ENCODE measurements at regions not wholly inside any gene's neighbourhood (a gene's known extent, or its start where the extent isn't known, plus 50 kb on each side); places are given as distances from the start of the nearest gene placed in this dataset.

DNA sequence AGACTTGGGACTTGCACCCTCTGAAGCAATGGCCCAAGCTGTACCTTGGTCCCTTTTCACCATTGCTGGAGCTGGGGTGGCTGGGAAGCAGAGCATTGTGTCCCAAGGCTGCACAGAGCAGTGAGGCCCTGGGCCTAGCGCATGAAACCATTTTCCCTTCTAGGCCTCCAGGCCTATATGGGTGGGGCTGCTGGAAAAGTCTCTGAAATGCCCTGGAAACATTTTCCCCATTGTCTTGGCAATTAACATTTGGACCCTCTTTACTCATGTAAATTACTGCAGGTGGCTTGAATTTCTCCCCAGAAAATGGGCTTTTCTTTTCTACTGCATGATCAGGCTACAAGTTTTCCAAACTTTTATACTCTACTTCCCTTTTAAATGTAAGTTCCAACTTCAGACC, 510.5 kb downstream of the SLITRK6 start:
- DNase-seq (ENCODE audit: low read depth), result no peak

DNA sequence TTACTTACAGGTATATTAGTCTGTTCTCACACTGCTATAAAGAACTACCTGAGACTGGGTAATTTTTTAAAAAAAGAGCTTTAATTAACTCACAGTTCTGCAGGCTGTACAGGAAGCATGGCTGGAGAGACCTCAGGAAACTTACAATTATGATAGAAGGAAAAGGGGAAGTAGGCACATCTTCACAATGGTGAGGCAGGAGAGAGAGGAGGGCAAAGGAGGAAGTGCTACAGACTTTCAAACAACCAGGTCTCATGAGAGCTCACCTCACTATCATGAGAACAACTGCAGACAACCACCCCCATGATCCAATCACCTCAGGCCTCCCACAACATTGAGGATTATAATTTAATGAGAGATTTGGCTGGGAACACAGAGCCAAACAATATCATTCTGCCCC, 511.7 kb downstream of the SLITRK6 start:
- DNase-seq (ENCODE audit: low read depth), result no peak

DNA sequence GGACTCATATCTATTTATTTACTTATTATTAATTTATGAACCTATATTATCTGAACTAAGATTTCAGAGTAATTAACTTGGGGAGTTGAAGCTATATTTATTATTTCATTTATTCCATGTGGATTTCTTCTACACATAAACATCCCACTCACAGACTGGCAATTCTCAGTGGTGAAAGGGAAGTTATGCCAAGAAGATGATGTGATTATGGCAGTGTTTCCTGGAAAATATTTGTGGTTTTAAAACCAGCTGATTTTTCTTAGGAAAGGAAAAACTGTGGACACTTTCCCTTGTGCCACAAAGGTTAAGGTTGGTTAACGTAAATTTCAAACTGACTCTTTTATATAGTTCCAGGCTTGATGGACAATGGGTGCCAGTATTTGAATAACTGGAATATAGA, 513.1 kb downstream of the SLITRK6 start:
- no peak for DNase-seq (ENCODE audit: low read depth)

DNA sequence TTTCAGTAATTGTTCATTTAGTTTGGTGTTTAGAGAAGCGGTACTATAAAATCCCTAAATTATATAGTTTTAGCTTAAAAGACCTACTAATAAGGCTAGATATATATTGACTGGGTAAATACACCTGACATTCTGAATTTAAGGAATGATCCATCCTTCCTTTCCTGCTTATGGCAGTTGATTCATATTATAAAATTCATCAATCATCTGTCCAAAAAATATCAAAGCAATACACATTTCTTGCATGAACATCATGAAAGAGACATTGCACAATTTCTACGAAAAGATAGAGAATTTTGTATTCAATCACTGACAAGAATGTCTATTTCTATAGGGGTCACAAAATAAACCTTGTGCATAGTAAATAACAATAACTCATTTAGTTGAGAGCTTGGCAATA, 514.9 kb downstream of the SLITRK6 start:
- no peak for DNase-seq (ENCODE audit: low read depth)

DNA sequence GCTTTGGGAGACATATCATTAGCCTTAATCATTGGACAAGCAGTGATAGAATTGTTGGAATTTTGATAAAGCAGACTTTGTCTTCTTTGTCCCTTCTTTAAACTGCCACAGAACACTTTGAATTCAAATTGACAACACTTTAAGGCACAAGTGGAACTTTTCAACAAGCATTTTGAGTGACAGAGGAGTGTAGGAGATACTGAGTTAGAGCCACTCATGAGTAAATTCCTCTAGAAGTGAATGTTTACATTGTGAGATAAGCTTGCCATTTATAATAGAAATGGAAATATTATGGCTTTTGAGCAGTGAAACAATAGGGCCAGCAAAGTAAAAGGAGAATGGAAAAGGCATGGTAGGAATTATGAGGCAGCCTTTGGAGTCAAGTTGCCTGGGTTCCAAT, 515.8 kb downstream of the SLITRK6 start:
- no peak for DNase-seq (ENCODE audit: low read depth)

DNA sequence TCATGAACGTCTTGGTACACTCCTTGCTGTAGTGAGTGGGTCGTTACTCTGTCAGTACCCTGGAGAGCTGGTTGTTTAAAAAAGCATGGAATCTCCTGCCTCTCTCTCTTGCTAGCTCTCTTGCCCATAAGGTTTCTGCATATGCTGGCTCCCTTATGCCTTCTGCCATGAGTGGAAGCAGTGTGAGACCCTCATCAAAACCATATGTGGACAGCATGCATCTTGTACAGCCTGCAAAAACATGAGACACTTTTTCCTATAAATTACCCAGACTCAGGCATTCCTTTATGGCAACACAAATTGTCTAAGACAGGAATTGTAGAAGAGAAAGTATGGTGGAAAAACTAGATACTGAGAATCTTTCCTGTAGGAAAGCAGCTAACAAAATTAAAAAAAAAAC, 516.3 kb downstream of the SLITRK6 start:
- DNase-seq (ENCODE audit: low read depth), result no peak

DNA sequence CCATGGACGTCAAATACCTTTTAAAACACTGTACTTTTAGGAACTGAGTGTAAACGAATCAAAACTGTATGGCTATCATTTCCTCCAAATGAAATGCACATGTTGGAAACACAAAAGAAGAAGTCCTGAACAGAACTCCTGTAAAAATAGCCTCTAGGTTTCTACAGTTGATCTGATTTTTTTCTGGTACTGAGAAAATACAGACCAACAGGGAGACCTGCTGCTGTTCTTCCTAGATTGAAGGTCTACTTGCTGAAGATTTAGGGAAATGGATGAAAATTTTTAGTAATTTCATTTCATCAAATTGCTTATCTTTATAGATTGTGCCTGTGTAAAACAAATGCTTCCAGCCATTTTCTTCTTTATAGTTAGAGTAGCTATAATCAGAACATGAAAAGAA, 520.4 kb downstream of the SLITRK6 start:
- no peak for DNase-seq (ENCODE audit: low read depth)

DNA sequence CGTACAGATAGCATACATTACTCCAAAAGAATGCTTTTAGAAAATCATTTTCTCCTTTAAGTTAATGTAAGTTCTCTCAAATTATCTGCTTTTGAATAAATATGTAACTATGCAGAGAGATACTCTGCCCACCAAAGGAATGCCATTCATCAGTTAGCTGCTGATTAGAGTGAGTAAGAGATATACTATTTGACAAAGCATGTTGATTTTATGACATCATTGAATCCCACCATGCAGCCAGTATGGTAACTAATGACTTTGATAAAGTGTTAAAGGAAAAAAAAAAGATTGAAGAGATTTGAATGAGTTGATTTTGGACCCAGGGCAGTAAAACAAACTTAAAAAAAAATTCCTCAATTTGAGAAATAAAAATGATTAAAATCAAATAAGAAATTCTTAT, 521.5 kb downstream of the SLITRK6 start:
- DNase-seq (ENCODE audit: low read depth), result peak; percentile 59

DNA sequence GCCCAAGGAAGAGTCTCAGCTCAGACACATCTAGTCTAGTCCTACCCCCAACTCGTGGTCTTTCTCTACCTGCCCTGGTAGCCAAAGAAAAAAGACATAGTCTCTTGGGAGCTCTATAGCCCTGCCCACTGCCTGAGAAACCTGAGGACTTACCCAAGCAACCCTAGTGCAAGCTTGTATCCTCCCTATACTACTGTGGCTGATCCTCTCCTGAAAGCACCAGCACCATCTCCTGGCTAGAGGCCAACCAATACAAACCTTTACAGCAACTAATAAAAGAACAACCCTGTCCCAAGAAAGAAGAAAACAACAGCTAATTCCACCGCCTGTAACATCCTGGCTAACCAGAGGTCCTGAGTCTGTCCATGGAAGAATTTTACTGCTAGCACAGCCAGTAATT, 532.4 kb downstream of the SLITRK6 start:
- DNase-seq (ENCODE audit: low read depth), result peak; percentile 16

DNA sequence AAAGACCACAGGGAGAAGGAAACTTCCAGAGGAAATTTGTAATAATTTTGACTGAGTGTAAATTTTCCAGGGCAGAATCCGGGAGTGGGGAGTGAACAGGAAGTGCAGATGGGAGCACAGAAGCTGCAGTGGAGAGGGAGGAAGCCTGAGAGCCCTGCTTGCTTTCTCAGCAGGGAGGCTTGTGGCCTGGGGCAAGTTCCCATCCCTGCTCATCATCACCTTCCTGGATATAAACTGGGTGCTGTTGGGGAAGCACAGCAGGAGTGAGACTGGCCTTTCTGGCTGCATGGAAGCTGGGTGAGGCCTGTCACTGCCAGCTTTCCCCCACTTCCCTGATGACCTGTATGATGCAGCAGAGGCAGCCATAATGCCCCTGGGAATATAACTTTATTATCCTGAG, 532.9 kb downstream of the SLITRK6 start:
- peak; percentile 72 for DNase-seq (ENCODE audit: low read depth)

DNA sequence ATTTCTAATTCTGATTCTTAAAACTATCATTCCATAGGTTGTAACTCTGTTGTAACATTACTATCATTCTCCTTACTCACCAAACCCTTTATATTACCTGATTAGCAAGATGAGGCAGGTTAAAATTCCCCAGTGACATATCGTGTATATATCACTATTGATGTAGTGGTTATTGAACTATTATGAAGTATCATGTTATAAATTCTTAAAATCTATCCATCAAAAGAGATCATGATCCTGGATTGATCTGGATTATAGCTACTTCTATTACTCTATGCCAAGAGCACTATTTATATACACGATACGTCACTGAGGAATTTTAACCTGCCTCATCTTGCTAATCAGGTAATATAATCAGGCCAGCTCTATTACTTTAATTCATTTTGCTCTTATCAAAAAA, 533.9 kb downstream of the SLITRK6 start:
- no peak for DNase-seq (ENCODE audit: low read depth)

DNA sequence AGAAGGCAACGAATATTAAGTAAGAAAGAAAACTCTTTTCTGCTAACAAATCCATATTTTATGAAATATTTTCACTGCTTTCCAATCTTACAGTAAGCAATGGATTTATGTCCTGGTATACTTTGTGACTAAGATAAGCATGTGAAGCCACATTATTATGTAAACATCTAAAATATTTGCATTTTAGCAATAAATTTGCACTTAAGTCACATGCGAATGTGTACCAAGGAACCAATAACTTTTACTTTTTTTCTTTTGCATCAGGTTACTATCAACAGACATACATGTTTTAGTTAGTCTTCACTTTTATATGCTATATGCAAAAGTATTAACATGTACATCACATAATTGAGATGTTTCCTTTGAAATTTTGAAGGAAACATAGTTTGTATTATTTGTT, 536.7 kb downstream of the SLITRK6 start:
- no peak for DNase-seq (ENCODE audit: low read depth)

DNA sequence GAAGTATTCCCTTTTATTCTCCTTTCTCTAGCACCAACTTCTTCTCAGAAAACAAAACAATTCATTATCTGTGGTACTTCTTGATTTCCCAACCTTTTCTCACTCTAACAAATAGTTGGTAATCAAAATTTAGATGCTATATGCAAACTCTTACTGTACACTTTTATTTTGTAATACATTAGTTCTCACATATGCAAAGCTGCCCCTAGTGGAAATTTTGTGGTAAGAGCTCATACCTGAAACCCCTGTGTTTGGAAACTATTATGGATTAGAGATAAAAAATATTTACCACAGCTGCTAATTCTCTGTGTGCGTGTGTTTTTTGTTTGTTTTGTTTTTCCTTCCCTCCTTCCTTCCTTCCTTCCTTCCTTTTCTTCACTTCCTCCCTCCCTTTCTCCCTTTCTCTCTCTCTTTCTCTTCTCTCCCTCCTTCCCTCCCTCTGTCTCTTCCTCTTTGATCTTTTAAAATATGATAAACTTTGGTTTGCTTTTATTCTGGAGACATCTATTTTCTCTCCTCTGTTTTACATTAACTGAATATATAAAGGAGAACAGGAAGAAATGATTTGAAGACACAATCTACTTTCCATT, 537.4 kb downstream of the SLITRK6 start:
- DNase-seq (ENCODE audit: low read depth), result no peak

DNA sequence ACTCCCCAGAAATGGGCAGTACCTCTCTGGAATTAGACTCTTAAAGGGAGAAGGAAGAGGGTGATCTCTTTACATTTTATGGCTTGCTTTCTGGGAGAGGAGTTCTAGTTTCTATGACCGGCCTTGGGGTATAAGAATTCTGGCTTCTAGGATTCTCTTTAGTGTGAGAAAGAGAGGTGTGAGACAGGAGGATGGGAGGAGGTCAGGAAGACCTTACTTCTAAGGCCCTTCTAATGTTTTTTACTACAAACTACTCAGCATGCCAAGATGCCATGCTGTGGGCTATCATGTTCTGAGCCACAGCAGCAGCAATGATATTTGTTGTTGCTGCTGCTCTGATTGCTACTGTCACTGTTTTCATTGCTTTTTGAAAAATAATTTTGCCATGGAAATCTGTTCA, 538.3 kb downstream of the SLITRK6 start:
- no peak for DNase-seq (ENCODE audit: low read depth)

DNA sequence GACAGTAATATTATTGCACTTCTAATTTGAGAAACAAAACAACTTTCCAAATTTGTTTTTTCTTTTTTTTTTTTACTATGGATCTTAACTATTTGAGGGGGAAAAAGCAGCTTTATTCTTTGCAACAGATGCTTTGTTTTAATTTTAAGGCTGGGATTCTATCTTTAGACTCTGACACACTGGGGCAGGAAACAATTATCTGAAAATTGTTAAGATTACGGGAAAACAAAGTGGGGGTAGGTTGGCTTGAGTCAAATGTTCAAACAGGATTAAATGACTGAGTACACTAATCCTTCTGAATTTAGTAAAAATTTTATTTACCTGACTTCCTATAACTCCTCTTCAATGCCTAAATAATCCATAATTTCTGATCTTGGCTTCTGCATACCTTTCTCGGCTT, 543.2 kb downstream of the SLITRK6 start:
- DNase-seq (ENCODE audit: low read depth), result peak; percentile 26

DNA sequence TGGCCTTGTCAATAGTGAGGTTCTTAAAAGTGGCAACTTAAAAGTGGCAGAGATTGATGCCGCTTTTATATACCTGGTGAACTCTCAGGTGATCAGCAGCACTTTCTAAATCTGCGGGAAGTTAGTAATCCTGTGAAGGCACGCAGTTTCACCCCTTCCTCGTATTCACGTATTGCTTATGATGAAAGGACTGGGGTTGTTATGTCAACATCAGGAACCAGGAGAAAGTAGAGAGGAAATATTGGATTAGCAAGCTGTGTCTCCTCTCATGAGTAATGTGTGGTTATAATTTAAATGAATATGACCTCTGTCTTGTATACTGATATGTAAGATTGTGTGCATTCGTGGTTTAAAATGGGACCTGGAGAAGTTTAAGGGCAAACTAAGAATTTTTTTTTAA, 544.6 kb downstream of the SLITRK6 start:
- DNase-seq (ENCODE audit: low read depth), result no peak

DNA sequence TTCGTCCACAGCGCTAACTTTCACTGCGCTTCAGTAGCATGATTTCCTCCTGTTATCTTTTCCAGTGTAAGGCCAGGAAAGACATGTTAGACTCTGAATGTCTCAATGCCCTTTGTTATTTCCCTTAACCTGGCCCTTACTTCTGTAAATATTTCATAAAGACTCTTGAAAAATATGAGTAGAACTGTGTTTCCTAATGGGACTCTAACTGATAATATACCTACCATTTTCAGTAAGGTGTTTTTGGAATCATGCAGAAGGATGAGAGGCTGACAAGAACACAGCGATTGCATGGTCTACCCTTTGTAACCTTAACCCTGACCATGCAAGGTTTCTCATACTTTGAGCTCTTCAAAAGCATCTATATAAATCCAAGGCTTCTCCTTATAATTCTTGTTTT, 550.1 kb downstream of the SLITRK6 start:
- DNase-seq (ENCODE audit: low read depth), result no peak

DNA sequence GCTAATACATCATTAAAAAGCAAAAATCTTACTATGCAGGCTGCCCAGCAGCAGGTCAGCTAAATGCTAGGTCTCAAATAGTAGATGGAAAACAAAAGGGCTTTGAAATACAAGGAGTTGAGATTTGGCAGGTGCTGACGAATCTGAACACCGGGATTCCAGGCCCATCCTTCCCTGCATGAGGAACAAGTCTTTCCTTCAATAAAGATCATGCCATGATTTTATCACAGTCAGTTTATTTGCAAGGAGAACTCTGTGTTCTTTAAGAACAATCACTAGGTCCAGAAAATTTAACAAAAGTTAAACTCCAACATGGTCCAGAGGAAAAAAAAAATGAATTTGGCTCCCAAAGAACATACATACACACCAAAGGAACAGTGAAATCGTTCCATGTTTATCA, 551.4 kb downstream of the SLITRK6 start:
- no peak for DNase-seq (ENCODE audit: low read depth)

DNA sequence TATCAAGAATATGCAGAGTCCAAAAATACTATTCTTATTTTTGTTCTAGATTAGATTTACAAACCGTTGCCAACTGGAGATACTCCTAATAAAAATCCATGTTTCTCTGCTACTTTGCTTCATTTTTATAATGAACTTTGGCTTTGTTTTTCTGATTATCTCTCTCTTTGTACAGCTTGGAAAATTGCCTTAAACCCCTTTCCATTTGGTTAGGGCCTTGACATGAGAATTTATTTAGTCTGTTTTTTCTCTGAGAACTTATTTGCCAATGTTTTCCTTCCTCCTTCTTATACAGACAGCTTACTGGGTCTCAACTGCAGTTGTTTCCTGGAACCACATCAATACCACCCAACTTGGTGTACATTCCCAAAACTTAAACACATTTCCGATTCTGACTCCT, 555.4 kb downstream of the SLITRK6 start:
- DNase-seq (ENCODE audit: low read depth), result no peak

DNA sequence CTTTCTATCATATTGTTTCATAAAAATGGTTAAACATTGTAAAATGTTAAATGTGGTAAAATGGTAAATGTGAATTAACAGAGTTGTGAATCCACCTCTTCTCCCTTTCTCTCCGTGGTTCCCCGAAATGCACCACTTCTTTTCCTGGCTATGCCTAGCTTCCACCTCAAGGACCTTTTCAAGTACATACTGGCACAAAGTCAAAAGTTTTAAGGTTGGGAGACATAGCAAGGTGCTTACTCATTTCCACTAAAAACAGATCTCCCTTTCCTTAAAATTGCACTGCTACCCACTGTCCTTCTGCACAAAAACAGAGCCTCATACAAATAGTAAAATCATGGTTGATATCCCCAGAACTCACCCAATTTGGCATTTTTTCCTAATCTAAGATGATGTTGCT, 558.2 kb downstream of the SLITRK6 start:
- peak; percentile 40 for DNase-seq (ENCODE audit: low read depth)

DNA sequence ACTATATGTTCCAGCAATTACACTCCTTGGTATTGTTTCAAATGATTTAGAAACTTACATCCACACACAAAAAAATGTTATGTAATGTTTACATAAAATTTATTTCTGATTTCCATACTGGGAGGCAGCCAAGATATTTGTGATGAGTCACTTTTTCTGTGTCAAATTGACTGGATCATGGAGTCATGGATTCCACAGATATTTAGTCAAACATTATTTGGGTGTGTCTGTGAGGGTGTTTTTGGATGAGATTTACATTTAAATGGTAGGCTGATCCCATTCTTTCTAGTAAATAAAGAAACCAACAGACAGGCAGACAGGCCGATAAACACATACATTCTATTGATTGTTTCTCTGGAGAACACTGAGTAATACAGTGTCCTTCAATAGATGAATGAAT, 562.8 kb downstream of the SLITRK6 start:
- DNase-seq (ENCODE audit: low read depth), result peak; percentile 59

DNA sequence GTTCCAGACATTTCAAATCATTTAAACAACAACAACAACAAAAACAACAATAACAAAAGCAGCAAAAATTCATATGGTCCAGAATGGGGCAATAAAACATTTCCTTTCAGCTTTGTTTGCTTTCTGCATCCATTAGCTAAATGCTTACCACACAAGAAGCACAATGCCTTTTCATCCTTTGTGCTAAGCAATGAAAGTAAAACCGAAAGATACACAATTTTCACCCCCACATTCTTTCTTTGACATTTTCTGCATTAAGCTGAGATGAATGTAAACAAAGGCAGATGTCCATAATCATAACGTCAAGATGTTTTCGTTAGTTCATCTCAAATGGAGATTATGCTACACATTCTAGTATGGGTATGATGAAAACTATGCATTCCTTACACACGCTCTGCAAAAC, 568.5 kb downstream of the SLITRK6 start:
- no peak for DNase-seq (ENCODE audit: low read depth)

DNA sequence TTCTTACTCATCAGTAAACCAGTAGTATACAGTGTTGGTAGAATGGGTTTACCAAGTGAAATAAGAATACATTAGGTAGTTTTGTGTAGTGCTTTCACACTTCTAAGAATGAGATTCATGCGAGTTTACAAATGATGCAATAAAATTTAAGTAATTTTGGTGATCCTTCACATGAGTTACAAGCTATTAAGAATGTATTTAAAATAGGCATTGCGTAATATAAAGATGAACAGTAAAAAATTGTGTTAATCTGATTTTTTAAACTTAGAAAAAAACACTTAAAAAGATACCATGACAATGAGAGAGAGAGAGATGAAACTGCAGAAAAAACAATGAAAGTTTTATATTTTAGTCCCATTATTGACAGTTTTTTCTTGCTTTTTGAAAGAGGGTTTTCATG, 570.5 kb downstream of the SLITRK6 start:
- DNase-seq (ENCODE audit: low read depth), result no peak

DNA sequence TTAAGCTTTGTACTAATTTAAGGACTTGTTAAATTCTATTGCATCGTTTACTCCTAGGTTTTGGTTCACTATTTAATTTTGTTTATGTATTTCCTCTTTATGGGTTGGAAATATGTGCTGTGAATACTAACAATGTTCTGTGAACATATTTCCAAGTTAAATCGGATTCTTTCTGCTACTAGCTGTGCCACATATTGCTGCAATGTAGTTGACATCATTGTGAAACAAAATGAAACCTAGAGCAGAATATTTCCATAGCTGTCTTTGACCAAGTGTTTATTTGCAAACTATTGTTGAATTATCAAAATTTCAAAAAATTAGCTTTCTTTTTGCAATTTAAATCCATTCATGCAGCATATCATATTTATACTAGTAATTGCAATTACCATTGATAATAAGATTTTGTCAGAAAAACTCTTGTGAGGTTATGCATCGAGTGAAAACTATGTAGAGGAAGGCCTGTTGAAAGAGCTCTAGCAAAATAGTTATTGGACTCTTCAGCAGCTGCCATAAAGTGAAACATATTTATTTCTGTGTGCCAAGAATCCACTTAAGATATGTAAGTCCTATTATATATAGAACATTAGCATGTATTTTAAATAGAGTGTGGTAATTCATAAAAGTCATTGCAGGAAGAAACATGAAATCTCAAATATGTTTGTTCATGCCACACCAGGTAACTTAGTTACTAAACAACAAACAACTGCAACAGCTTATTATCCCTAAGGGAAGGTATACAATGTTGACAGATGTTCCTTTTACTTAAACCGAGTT, 575.1 kb downstream of the SLITRK6 start:
- no peak for DNase-seq (ENCODE audit: low read depth)
